IMR-90 (cell line): ENCODE measurements at regions not wholly inside any gene's neighbourhood (a gene's known extent, or its start where the extent isn't known, plus 50 kb on each side); places are given as distances from the start of the nearest gene placed in this dataset.

ENCODE experiments used
- MAFK ChIP-seq: IDR thresholded peaks from 2 replicates; pipeline ENCODE4 v1.6.1; 2012; ENCODE audit warnings: low read depth, low read length, improper control_type of control experiment
- MAZ ChIP-seq: IDR thresholded peaks from 2 replicates; pipeline ENCODE4 v1.6.1; 2012; ENCODE audit warnings: low read depth, mild to moderate bottlenecking, low read length, improper control_type of control experiment, moderate library complexity, borderline replicate concordance
- MXI1 ChIP-seq: IDR thresholded peaks from 2 replicates; pipeline ENCODE4 v1.6.1; 2012; ENCODE audit warnings: low read depth, mild to moderate bottlenecking, low read length, moderate library complexity, borderline replicate concordance
- POLR2A ChIP-seq: IDR thresholded peaks from 2 replicates; pipeline ENCODE4 v1.6.1; 2012; ENCODE audit warnings: mild to moderate bottlenecking, low read depth, low read length
- RAD21 ChIP-seq: IDR thresholded peaks from 2 replicates; pipeline ENCODE4 v1.6.1; 2012; ENCODE audit warnings: low read length, improper control_type of control experiment
- RCOR1 ChIP-seq: IDR thresholded peaks from 2 replicates; pipeline ENCODE4 v1.6.1; 2012; ENCODE audit warnings: mild to moderate bottlenecking, low read length, improper control_type of control experiment; ENCODE audit not compliant: insufficient replicate concordance
- RFX5 ChIP-seq: IDR thresholded peaks from 2 replicates; pipeline ENCODE4 v1.8.0; 2012; ENCODE audit warnings: low read depth, mild to moderate bottlenecking, low read length, moderate library complexity
- SMC3 ChIP-seq: fragments of 150-350 bp; IDR thresholded peaks from 2 replicates; pipeline ENCODE4 v1.6.1; 2016; ENCODE audit warnings: low read depth, mild to moderate bottlenecking, antibody characterized with exemption, low read length, moderate library complexity
- TF ChIP-seq, protein P1 (sequence below): conservative IDR thresholded peaks from 2 replicates; pipeline ENCODE4 v1.5.1; 2012; ENCODE audit warnings: mild to moderate bottlenecking, low read depth, low read length, improper control_type of control experiment
- TF ChIP-seq, protein P2 (sequence below): fragments of 150-350 bp; IDR thresholded peaks from 2 replicates; pipeline ENCODE4 v1.6.1; 2017; ENCODE audit warnings: mild to moderate bottlenecking, antibody characterized with exemption, low read length, low read depth

DNA sequence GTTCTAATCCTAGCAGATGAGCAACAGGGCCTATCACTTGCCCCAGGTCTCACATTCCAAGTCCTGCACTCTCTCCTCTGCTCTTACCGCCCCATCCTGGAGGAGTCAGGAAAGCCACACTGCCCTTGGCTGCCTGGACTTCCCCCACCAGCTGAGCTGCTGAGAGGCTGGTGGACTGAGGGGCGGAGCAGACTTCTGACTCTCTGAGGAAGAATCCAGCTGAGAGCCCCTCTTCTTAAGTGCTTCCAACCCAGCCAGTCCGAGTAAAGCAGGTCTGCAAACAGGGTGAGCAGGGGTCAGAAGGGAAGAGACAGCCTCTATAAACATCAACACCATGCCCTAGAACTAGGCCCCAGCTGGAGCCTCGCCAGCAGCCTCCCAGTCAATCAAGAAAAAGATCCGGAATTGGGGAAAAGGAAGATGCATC lies 92.4 kb upstream of the TMEM72 start:
- TF ChIP-seq MAFK, result no peak
- TF ChIP-seq, protein P1, sequence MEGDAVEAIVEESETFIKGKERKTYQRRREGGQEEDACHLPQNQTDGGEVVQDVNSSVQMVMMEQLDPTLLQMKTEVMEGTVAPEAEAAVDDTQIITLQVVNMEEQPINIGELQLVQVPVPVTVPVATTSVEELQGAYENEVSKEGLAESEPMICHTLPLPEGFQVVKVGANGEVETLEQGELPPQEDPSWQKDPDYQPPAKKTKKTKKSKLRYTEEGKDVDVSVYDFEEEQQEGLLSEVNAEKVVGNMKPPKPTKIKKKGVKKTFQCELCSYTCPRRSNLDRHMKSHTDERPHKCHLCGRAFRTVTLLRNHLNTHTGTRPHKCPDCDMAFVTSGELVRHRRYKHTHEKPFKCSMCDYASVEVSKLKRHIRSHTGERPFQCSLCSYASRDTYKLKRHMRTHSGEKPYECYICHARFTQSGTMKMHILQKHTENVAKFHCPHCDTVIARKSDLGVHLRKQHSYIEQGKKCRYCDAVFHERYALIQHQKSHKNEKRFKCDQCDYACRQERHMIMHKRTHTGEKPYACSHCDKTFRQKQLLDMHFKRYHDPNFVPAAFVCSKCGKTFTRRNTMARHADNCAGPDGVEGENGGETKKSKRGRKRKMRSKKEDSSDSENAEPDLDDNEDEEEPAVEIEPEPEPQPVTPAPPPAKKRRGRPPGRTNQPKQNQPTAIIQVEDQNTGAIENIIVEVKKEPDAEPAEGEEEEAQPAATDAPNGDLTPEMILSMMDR, result 0 out of 2 replicates have a peak, but pooled peaks have one; percentile 6
- TF ChIP-seq, protein P2, sequence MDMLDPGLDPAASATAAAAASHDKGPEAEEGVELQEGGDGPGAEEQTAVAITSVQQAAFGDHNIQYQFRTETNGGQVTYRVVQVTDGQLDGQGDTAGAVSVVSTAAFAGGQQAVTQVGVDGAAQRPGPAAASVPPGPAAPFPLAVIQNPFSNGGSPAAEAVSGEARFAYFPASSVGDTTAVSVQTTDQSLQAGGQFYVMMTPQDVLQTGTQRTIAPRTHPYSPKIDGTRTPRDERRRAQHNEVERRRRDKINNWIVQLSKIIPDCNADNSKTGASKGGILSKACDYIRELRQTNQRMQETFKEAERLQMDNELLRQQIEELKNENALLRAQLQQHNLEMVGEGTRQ, result no peak
- TF ChIP-seq MXI1, result no peak
- no peak for TF ChIP-seq SMC3
- no peak for TF ChIP-seq POLR2A
- no peak for TF ChIP-seq RFX5
- no peak for TF ChIP-seq RCOR1
- peak; percentile 10; the same call in 1 of the 2 replicates for TF ChIP-seq RAD21
- TF ChIP-seq MAZ, result no peak
